Heart right ventricle (tissue), 16 donors: ENCODE measurements at regions not wholly inside any gene's neighbourhood (a gene's known extent, or its start where the extent isn't known, plus 50 kb on each side); places are given as distances from the start of the nearest gene placed in this dataset.
A peak's percentile ranks its signal among the peaks of the same experiment; 100 is the strongest.

ENCODE experiments used
- ATAC-seq, 8 donors: fragments of 200-7000 bp; cut with Tn5 transposase; one replicate each; pipeline ENCODE4 v1.9.1; 2020; ENCODE audit warnings: mild to moderate bottlenecking in 8 of 8, moderate library complexity in 8 of 8, moderate number of reproducible peaks in 1 of 8
- DNase-seq, 2 donors: peaks; one replicate each; pipeline ENCODE4 v3.0.0-alpha.2; 2020
- H3K27ac ChIP-seq, 10 donors: fragments of 200-600 bp; sonication (generic) in 2 of 10; one replicate each; pipeline versions ENCODE4 v1.5.0 to v1.8.0; 2020 to 2022; ENCODE audit warnings: mild to moderate bottlenecking in 3 of 10
- H3K27me3 ChIP-seq, 7 donors: fragments of 200-600 bp; one replicate each; pipeline ENCODE4 v1.8.0; 2021 to 2022; ENCODE audit warnings: mild to moderate bottlenecking in 2 of 7
- H3K36me3 ChIP-seq, 9 donors: fragments of 200-600 bp; sonication (generic) in 1 of 9; one replicate each; pipeline versions ENCODE4 v1.5.0 to v1.8.0; 2020 to 2022; ENCODE audit warnings: mild to moderate bottlenecking in 2 of 9
- H3K4me1 ChIP-seq, 9 donors: fragments of 200-600 bp; sonication (generic) in 1 of 9; one replicate each; pipeline versions ENCODE4 v1.5.0 to v1.8.0; 2020 to 2022; ENCODE audit warnings: mild to moderate bottlenecking in 4 of 9
- H3K4me3 ChIP-seq, 10 donors: fragments of 200-600 bp; sonication (generic) in 2 of 10; one replicate each; pipeline versions ENCODE4 v1.5.0 to v1.8.0; 2020 to 2022; ENCODE audit warnings: mild to moderate bottlenecking in 7 of 10, moderate library complexity in 2 of 10
- H3K9me3 ChIP-seq, 11 donors: fragments of 200-600 bp in 10 of 11; sonication (generic) in 2 of 11; one replicate each; pipeline versions ENCODE4 v1.5.0 to v1.8.0; 2013 to 2022; ENCODE audit warnings: mild to moderate bottlenecking in 2 of 11, control low read depth in 1 of 11, moderate library complexity in 1 of 11
- CTCF ChIP-seq, 9 donors: fragments of 200-600 bp; sonication (generic) in 2 of 9; IDR thresholded peaks; one replicate each; pipeline versions ENCODE4 v1.5.0 to v1.8.0; 2021 to 2022; ENCODE audit warnings: antibody characterized with exemption in 9 of 9, mild to moderate bottlenecking in 5 of 9, moderate library complexity in 1 of 9
- WGBS, 2 donors: extraction: QIAGEN DNeasy Blood & Tissue Kit; methylation state at CpG; one replicate each; pipeline ENCODE4 v1.1.7; 2013; ENCODE audit warnings: inconsistent platforms in 1 of 2; 5-methylcytosine and 5-hydroxymethylcytosine counted together
- intact Hi-C, 10 donors: fragments of 100-400 bp; cut with DNase I; formaldehyde crosslinking; loops; one replicate each; pipeline versions ENCODE4 v1.11.1 to v1.14.2; 2022
- donor health status: Arrhythmogenic right ventricular cardiomyopathy.
- donor health status: ischemic (EF 13 %, LVEDD 7.1; RV severe dilation, severe dysfunction).
- donor health status: healthy with polysubstance abuse.
- donor health status: DM: no; HTN: yes; CAD: no.
- donor health status: DM: no; HTN: no; CAD: no.
- donor health status: ischemic (EF 25% LVEDD 6.9; RV normal size, moderate dysfunction).
- donor health status: ischemic (EF 25% LVEDD 5.7; RV mildly dilated, moderate dysfunction).
- donor health status: healthy.
- donor health status: DM: yes; HTN: yes; CAD: no.
- donor health status: Ischemic cardiomyopathy.
- donor health status: ischemic (EF 35%, LVEDD 5.7; RV mildly dilated, moderate dysfunction).
- donor health status: nonischemic (EF 11% LVEDD 7.7; RV severe dilation, severe dysfunction).
- donor health status: DM: yes; HTN: yes; CAD: no.
- donor health status: PGD.
- donor health status: ischemic (EF 29% LVEDD 5.4; RV normal size, mild dysfunction).
- donor health status: nonischemic (EF 23%, LVEDD 6.1; RV moderate dilation, normal function).

DNA sequence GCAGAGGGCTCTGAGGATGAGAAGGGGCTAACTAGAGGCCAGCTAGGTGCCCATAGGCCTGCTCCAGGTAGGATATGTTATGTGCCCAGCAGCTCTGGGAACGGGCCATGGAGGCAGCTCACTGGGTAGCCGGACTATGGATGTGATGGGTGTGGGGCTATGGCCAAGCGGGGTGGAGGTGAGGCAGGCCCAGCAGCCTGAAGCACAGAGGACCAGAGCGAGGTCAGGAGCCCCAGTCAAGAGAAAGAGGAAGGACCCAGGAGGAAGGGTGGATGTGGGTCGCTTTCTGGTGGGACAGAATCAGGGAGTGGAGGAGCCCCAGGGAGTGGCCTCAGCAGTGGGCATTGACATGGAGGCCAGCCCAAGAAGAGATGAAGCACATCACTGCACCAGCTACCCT lies 117.9 kb upstream of the MLN start:
- H3K4me1 ChIP-seq = no peaks in the 10 kb centered on the region
- intact Hi-C loops = no loop called here
- H3K4me3 ChIP-seq = no peak overlapping the region
- TF ChIP-seq CTCF (IDR thresholded peaks at IDR 0.05) = no peak
- H3K27me3 ChIP-seq = peaks cover 0 to 47% (median 14%) of the 10 kb centered on the region in 7 donors
- DNase-seq = no peak
- no peak overlapping the region for H3K27ac ChIP-seq
- no peaks in the 10 kb centered on the region for H3K36me3 ChIP-seq
- 89 to 93% methylated on average over 5 of the region's 5 CpGs for WGBS, 2 donors
- ATAC-seq = no peak
- no peaks in the 10 kb centered on the region for H3K9me3 ChIP-seq

DNA sequence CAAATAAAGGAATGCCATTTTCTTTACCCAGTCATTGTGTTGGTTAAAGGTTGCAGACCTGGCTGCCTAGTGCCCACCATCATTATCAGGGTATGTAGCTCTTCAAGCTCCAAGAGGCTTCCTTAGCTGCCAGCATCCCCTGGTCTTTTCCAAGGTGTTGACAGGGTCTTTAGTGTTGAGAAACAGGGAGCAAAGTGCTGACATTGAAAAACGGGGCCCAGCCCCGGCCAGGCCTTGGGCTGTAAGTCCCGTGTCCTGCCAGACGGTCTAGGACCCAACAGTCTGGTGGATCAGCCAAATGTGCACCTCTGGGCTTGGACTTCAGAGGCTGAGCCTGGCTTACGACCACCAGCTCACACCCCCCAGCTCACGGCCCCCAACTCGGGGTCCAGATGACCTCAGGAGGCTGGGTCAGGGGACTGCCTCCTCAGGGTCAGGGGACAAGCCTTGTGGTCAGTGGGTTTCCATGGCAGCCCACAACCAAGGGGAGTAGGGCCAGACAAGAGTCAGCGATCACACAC lies 114.4 kb upstream of the MLN start:
- DNase-seq = no peak
- H3K9me3 ChIP-seq = no peaks in the 10 kb centered on the region
- peaks cover 0 to 13% (median 0%) of the 10 kb centered on the region in 9 donors for H3K4me1 ChIP-seq
- WGBS, 2 donors = 60 to 62% methylated on average over 8 of the region's 8 CpGs
- no peak overlapping the region for H3K27ac ChIP-seq
- H3K36me3 ChIP-seq = no peaks in the 10 kb centered on the region
- intact Hi-C loops = no loop called here
- no peak for TF ChIP-seq CTCF (IDR thresholded peaks at IDR 0.05)
- no peak overlapping the region for H3K4me3 ChIP-seq
- peaks cover 0 to 39% (median 14%) of the 10 kb centered on the region in 7 donors for H3K27me3 ChIP-seq
- no peak for ATAC-seq

- intact Hi-C loops = no loop called here
- WGBS, 2 donors = 63 to 70% methylated on average over 3 of the region's 3 CpGs
- Histone ChIP-seq H3K4me1 (peaks cover 0 to 13% (median 0%) of the 10 kb centered on the region in 9 donors), H3K9me3 (no peaks in the 10 kb centered on the region), H3K4me3 (no peak overlapping the region), H3K27me3 (peaks cover 0 to 27% (median 14%) of the 10 kb centered on the region in 7 donors), H3K36me3 (no peaks in the 10 kb centered on the region), H3K27ac (no peak overlapping the region)
- peak in 1 of 8 donors; percentile 40 for ATAC-seq
- DNase-seq = no peak
- no peak for TF ChIP-seq CTCF (IDR thresholded peaks at IDR 0.05)
Observed at GRCh38 chr6:33915134-33915533, 111.3 kb upstream of the MLN start.

DNA sequence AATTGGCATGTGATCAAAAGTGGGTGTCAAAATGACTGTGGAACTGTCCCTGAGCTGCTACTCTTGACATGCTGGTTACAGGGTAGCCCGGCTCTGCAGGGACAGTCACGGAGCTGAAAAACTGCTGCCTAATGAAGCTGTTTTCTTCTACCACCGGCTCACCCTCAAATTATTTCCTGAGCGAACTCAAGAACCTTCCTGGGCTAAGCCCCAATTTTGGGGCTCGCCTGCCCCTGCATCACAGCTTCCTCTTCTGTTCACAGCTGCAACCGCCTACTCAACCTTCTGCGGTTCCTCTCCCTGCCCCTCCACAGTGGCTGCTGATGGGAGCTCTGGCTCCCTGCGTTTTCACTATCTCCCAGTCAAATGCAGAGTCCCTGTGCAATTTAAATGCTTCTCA lies 110.8 kb upstream of the MLN start:
- no peak for DNase-seq

More for the DNA sequence above, 110.8 kb upstream of the MLN start:
- H3K9me3 ChIP-seq = no peaks in the 10 kb centered on the region
- intact Hi-C loops = no loop called here
- peaks cover 0 to 25% (median 14%) of the 10 kb centered on the region in 7 donors for H3K27me3 ChIP-seq
- no peak for TF ChIP-seq CTCF (IDR thresholded peaks at IDR 0.05)
- ATAC-seq = peak in 4 of 8 donors; percentile 26 to 47 (median 38)
- H3K36me3 ChIP-seq = no peaks in the 10 kb centered on the region
- no peak overlapping the region for H3K4me3 ChIP-seq
- WGBS, 2 donors = 57 to 60% methylated on average over 8 of the region's 8 CpGs
- no peak overlapping the region for H3K27ac ChIP-seq
- peaks cover 0 to 13% (median 0%) of the 10 kb centered on the region in 9 donors for H3K4me1 ChIP-seq
